IPS DF 4.7 (cell line): ENCODE measurements at regions not wholly inside any gene's neighbourhood (a gene's known extent, or its start where the extent isn't known, plus 50 kb on each side); places are given as distances from the start of the nearest gene placed in this dataset.

Experiments used
- DNase-seq: peaks from one replicate; pipeline ENCODE4 v3.0.0-alpha.2; 2013; ENCODE audit warnings: low spot score; ENCODE audit errors: extremely low read depth

DNA sequence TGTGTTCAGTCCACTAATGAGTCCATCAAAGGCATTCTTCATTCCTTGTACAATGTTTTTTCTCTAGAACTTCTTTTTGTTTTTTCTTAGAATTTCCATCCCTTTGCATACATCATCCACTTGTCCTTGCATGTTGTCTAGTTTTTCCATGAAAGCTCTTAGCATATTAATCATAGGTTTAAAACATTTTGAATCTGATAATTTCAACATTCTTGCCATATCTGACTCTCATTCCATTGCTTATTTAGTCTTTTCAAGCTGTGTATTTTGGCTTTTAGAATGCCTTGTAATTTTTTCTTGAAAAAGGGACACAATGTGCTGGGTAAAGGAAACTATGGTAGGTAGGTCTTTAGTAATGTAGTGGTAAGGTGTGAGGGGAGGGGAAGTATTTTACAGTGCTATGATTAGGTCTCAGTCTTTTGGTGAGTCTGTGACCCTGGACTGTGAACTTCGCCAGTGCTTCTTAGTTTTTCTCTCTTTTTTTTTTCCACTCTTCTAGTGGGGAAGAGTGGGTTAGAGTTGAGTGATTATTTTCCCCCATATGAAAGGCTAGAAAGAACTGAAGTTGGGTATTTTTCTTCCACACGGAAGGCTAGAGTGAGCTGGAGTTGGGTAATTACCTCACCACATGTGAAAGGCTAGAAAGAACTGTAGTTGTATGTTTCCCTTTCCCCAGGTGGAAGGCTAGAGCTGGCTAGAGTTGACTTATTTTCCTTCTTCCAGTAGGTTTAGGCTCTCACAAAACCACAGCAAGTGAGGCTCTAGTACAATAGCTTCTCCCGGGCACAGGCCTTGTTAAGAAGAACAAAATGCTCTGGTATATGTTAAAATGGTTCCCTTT is 172.1 kb downstream of the SNX18 start:
- no peak for DNase-seq

DNA sequence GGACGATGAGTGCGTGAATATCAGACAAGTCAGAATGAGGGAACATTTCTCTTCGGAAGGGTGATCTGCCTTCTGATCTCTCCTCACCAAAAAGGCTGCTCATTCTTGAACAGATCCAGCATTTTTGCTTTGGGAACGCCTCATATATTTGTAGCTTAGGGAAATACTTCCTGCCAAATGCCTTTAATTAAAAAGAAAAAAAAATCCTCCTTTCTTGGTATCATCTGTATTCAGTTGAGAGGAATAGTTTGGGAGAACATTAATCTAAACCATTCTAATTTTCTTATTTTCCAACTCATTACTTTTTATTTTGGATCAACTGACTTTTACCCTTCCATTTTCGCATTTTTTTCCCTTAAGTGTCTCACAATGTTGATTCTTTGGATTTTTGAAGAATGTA is 163.4 kb downstream of the SNX18 start:
- no peak for DNase-seq

DNA sequence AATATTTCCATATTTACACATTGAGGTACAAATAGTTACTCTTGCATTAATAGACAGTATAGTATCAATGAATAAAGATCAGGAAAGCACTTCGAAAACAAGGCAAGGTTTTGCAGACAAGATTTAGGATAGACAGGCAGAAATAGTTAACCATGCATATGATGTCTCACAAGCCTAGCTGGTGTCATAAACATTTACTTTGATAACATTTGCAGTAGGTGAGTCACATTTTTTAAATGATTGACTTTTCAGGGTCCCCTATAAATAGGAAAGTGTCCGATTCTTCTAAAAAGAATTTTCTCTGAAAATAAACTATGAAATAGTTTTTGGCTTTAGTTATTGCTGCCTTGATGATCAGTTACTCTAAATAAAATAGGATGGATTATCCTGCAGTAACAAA is 162.1 kb downstream of the SNX18 start:
- DNase-seq, result no peak

DNA sequence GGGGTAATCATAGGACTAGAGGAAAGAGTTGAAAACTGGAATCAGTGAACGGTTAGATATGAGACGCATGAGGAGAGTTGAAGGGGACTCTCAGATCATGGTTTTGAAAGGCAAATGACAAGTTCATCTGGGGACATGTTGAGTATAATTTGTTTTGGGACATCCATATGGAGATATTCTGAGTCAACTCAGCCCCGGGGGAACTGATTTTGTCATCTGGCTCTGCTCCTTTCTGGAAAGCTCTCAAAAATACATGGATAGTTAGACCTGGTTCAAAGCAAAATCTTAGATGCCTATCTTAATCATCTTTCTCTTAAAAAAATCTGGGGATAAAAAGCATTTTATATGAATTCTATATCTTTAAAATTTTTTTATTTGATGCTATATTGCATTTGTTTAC is 161.2 kb downstream of the SNX18 start:
- DNase-seq, result no peak

DNA sequence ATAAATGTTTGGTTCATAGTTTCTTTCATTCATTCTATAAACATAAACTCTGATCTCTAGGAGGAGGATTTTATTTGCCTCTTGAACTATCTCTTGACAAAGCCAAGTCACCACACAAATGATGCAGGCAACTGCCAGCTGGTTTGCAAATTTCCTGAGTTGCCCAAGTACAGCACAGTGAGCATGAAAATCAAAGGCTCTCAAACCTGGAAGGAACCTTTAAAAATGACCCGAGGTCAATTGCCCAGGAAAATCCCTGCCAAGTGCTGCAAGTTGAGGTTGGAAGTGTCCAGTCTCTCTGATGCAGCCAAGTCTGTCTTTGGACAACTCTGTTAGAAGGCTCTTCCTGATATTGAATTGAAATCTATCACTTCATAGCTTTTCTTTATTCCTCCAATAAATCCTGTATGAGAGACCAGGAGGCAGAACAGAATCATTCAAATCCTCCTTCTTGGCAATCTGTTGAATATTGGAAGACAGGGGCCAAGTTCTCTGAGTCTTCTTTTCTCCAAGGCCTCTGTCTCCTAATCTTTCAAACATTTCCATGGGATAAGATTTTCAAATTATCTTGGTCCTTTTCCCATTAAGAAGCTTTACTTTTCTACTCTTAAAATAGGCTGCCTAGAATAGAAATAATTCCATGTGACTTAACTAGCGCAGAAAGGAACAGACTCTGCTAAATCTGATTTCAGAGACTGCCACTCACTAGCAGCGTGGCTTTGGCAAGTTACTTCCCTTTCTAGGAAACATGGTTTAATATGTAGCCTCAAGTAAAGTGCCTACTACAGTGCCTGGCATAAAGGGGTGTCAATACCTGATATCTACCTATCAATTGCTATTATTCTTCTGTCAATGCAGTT is 159.2 kb downstream of the SNX18 start:
- no peak for DNase-seq

DNA sequence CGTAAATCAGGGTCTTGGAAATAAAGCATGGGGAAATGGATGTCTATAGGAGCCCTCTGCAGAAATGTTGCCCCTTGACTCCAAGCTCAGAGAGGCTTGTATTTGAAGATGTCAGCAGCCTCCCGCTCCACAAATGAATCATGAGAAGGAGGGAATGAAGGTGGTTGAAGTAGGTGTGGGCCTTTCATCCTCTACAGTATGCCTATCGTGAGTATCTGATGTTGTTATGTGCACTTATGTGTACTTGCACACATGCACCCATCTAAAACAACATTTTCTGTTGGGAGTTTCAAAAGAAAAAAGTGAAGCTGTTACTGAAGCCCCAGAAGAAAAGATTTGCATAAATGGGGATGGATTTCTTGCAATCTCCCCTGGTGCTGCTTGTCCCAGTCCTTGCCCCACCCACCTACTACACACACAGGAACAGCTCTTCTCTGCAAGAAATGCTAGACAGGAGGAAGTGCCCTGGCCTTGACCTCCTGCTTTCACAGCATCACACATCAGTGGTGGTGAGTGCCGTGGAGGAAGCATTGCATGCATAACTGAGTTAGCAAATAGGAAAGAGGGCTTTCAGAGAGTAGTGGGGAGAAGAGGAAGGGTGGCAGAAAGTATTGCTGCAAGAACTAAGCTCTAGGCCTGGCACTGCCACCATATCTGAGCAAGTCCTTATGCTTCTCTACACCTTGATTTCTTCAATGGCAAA is 156.1 kb downstream of the SNX18 start:
- no peak for DNase-seq

DNA sequence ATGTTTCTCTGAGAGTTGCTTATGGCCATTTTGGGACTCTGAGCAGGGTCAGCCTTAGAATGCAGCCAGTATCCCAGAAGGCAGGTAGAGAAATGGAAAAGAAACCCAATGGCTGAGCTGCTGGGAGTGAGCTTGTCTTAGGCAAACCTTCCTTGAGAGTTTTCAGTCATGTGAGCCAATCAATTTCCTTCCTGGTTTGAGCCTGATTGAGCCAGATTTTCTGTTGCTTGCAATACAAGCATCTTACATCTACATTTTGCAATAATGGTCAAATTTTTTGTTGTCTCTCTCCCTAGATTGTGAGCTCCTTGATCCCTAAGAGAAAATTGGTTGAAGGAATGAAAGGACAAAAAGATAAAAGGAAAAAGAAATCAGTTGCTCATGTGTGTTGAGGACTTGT is 155.3 kb downstream of the SNX18 start:
- no peak for DNase-seq

DNA sequence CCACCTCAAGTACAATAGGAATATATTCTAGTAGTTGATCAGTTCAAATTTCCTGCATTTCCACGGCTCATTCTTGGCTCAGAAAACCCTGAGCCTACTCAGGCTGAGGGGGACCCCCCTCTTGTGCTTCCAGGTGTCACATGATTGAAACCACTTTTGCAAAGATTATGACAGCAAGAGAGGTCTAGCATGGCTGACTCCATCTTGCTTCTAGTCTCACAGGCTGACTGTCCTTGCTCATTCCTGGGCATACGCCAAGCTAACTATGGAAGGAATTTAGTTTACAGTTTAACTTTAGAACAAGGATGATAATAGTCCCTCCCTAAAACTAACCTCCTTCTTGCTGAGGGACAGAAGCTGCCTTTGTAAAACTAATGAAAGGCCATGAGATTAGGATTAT is 154.1 kb downstream of the SNX18 start:
- DNase-seq, result no peak

DNA sequence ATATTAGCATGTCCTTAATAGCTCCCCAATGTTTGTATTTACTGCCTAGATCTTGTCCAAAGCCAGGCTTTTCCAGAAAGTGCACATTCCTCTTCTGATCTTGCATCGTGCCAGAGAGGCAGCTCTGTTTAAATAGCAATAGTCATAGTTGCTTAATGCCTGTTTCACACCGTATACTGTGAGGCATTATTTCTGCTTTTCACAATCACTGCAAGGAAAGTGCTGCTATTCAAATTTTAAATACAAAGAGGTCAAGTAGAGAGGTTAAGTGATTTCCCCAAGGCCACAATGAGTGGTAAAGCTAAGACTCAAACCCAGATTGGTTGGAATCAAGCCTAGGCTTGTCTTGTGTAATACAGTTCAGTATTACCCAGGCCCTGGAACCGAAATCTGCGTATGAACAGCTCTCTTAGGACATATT is 153.6 kb downstream of the SNX18 start:
- no peak for DNase-seq

DNA sequence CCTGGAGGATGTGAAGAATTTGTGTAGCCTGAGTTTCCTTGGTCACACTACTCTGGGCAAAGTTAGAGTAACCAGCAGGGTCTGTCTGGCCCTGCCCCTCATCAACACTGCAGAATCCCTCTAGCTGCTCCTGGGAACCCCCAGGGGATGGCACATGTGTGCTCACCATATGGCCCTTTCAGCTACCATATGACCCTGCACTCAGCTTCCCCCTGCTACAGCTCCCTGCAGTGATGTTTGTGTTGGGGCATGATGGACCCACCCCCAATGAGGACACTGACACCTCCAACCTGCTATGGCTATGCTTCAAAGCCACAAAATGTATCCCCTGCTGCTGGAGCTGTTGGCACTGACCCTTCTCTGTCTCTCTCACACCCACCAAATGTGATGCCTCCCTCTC is 152.7 kb downstream of the SNX18 start:
- no peak for DNase-seq

DNA sequence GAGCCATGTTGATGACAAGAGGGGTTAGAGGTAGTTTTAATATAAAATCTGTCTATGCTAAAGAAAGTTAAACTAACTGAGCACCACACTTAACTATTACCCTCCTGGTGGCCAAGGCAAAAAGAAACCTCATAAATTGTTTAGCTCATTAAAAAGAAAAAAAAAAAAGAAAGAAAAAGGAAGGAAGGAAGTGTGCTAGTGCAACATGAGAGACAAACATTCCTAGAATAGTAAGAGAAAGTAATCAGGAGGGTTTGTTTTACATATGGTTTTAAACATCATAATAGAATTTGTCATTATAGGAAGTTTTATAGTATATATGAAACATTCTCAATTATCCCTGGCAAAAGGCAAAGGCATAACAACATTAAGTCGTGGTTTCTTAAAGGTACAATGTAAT is 152.3 kb downstream of the SNX18 start:
- DNase-seq, result no peak

DNA sequence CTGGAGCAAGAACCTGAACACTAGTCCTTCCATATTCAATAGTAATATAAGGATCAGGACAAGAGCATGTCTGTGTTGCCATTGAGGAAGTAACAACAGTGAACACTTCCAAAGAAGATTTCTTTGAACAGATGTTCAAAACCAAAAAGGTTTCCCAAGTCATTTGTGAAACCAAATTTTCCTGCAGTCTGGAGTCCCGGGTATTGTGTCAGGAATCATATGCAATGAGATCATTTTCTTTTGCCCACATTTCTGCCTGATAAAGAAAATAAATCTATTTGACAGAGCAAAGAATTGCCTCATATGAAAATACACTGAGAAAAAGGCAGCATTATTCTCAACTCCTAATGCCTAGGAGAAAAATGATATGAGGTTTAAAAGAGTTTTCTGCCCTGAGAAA is 151.7 kb downstream of the SNX18 start:
- no peak for DNase-seq

DNA sequence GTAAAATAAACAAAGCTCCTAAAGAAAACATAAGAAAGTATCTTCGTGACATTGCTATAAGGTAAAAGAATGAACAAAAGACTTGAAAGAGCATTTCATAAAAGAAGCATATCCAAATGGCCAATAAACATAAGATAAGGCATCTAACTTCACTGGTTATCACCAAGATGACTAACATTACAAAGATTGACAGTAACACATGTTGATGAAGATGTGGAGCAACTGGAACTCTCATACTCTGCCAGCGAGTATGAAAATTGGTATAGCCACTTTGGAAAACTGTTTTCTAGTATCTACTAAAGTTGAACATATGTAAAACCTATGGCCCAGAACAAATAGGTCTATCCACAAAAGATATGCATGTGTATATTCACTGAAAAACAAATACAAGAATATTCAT is 150.5 kb downstream of the SNX18 start:
- DNase-seq, result no peak

DNA sequence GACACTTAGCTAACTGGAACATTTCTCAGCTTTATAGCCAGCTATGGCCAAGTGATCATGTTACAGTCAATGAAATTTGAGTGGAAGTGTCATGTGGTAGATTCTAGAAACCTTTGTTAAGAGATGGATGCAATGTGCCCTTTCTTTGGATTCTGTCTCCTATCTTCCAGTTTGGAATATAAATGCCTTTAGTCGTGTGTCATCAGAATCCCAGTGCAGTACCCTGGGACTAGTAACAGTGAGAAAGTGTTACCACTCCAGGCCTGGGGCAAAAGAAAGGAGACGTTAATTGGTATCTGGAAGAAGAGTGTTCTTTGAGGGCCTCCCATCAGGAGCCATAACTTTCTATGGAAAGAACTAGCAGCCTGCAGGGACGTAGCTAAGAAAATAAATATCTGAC is 149.6 kb downstream of the SNX18 start:
- DNase-seq, result no peak

DNA sequence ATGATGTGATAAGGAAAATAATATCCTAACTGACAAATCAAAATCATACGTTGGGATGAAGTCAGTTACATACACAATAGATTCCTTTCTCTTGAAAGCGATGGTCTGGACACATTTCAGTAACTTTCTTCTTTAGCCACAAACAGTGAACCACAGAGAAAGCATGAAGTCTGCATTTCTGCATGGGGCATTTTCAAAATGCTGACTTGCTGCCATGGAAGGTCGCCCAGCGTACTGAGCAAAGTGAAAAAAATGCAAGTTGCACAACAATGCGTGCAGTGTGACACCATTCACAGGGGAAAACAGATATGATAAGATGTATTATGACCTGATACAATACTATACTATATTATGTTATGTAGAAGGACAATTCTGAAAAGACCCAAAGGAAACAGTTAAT is 146.3 kb downstream of the SNX18 start:
- no peak for DNase-seq

DNA sequence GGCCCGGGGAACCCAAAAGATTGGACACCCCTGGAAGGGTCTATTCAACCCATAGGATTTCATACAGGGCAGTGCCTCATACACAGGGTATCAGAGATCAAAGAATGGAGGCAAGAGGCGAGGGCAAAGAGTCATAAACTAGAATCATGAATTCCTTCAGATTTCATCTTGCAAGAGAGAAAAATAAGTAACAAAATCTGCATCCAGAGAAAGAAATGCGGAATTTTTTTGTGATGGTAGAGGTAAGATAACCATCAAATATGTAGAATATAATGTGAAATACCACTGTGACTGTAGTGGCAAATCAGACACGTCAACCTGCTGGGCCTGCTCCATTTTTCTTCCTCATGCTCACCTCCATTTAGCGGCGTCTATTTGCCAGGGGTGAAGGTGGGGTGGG is 143.6 kb downstream of the SNX18 start:
- DNase-seq, result no peak

DNA sequence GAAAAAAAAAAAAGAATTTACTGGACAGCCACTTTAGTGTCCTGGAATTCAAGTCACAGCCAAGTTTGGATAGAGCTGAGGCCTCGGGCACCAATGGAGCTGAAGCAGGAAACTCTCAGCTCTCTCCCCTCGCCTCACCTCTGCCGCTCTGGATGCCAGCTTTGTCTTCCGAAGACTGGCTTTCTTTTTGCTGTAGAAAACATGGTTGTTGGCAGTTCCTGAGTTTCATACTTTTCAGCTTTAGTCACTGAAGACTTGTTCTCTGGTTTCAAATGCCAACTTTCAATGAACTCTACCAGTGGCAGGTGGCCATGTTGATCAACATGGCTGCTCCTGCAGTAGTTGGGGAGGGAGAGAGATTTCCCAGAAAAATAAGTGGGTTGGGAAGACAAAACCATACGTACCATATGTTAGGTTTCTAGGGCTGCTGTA is 142.2 kb downstream of the SNX18 start:
- DNase-seq, result no peak

DNA sequence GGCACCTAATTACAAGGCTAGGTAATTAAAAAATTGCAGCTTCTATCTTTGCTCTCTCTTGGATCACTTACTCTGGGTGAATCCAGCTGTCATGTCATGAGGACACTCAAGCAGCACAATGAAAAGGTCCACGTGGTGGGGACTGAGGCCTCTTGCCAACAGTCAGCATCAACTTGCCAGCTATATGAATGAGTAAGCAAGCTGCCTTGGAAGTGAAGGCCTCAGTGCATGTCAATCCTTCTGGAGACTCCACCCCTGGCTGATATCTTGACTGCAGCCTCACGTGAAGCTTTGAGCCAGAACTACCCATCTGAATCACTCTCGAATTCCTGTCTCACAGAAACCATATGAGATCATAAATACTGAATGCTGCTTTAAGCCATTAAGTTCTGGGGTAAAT is 140.5 kb downstream of the SNX18 start:
- DNase-seq, result no peak

DNA sequence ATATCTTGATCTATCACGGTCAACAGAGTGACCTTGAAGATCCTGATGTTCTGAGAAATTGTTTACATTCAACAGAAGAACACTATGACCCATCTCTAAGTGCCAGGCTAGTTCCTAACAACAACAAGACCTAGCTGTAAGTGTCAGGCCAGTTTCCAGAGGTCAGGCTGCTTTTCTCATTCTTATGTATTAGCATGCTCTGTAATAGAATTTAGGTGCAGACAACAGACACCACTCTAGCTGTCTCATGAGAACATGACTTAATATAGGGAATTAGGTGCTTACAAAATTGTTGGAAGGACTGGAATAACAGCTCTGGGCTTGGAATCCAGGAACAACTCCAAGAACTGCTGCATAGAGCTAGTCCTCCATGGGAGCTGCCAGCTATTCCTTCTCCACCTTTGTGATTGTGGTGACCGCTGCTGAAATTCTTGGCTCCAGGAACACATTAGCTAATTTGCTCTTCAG is 138.7 kb downstream of the SNX18 start:
- no peak for DNase-seq

DNA sequence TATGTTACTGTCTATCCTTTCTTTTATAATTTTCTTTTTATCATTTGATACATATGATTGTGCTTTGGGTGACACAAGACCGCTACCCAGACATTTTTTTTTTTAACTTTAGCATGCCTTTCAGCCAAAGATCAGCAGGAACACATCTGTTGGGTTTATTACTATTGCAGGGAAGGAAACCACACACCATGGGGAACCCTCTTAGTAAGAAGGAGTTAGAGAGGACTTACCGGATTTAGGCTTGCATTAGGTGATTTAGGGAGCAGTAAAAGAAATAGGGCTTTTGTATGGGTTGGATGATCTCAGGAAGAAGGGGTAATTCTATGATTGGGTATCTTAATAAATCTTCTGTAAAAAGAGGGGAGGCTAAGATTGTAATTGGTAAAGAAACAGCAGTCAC is 138.2 kb downstream of the SNX18 start:
- DNase-seq, result no peak

DNA sequence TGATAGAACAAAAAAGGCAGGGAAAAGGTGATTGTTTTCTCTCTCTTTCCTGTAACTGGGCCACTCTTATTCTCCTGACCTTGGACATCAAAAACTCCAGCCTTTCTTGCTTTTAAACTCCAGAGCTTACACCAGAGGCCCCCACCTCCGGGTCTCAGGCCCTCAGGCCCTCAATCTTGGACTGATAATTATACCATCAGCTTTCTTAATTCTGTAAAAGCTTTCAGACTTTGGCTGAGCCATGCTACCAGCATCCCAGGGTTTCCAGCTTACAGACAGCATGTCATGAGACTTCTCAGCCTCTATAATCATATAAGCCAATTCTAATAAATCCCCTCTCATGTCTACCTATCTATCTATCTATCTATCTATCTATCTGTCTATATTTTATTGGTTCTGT is 137.7 kb downstream of the SNX18 start:
- no peak for DNase-seq
